ENCODE measurements at regions not wholly inside any gene's neighbourhood (a gene's known extent, or its start where the extent isn't known, plus 50 kb on each side); places are given as distances from the start of the nearest gene placed in this dataset.
"Not testable (repeated sequence)": the region's sequence is repeated elsewhere in the genome, so short reads cannot be mapped to it uniquely, and the experiment has no call there.

GRCh38 chr16:46519063-46519462, 102.1 kb downstream of the SHCBP1 start:
- no peak for DNase-seq (ENCODE audit: low spot score)

- DNase-seq (ENCODE audit: low spot score), result no peak
Measured at GRCh38 chr16:46496701-46497100, 124.5 kb downstream of the SHCBP1 start.

- no peak for DNase-seq (ENCODE audit: low spot score)
Measured at GRCh38 chr16:46482895-46483294, 138.3 kb downstream of the SHCBP1 start.

- no peak for DNase-seq (ENCODE audit: low spot score)
Measured at GRCh38 chr16:46466239-46466638, 154.9 kb downstream of the SHCBP1 start.

GRCh38 chr16:46454801-46455200, 166.4 kb downstream of the SHCBP1 start:
- not testable (repeated sequence) for DNase-seq (ENCODE audit: low spot score)

- peak; percentile 0 for DNase-seq (ENCODE audit: low spot score)
Measured at GRCh38 chr16:46428108-46429061, 192.8 kb downstream of the SHCBP1 start.

- DNase-seq (ENCODE audit: low spot score), result peak; percentile 0
Measured at GRCh38 chr16:46427340-46428107, 193.7 kb downstream of the SHCBP1 start.

- no peak for DNase-seq (ENCODE audit: low spot score)
Measured at GRCh38 chr16:46426336-46426735, 194.8 kb downstream of the SHCBP1 start.

- no peak for DNase-seq (ENCODE audit: low spot score)
Measured at GRCh38 chr16:46404028-46404427, 217.2 kb downstream of the SHCBP1 start.

GRCh38 chr16:46398559-46398958, 222.6 kb downstream of the SHCBP1 start:
- DNase-seq (ENCODE audit: low spot score), result not testable (repeated sequence)

GRCh38 chr16:46396883-46397270, 224.3 kb downstream of the SHCBP1 start:
- DNase-seq (ENCODE audit: low spot score), result not testable (repeated sequence)

- not testable (repeated sequence) for DNase-seq (ENCODE audit: low spot score)
Measured at GRCh38 chr16:46396131-46396882, 224.9 kb downstream of the SHCBP1 start.

- not testable (repeated sequence) for DNase-seq (ENCODE audit: low spot score)
Measured at GRCh38 chr16:46395391-46395921, 225.7 kb downstream of the SHCBP1 start.

GRCh38 chr16:46394963-46395362, 226.2 kb downstream of the SHCBP1 start:
- DNase-seq (ENCODE audit: low spot score), result not testable (repeated sequence)

GRCh38 chr16:46394149-46394548, 227.0 kb downstream of the SHCBP1 start:
- DNase-seq (ENCODE audit: low spot score), result not testable (repeated sequence)

- not testable (repeated sequence) for DNase-seq (ENCODE audit: low spot score)
Measured at GRCh38 chr16:46392930-46393722, 228.1 kb downstream of the SHCBP1 start.

GRCh38 chr16:46390660-46391462, 230.3 kb downstream of the SHCBP1 start:
- DNase-seq (ENCODE audit: low spot score), result not testable (repeated sequence)

- DNase-seq (ENCODE audit: low spot score), result not testable (repeated sequence)
Measured at GRCh38 chr16:46389561-46390041, 231.6 kb downstream of the SHCBP1 start.

GRCh38 chr16:46388939-46389491, 232.2 kb downstream of the SHCBP1 start:
- not testable (repeated sequence) for DNase-seq (ENCODE audit: low spot score)

GRCh38 chr16:46388354-46388753, 232.8 kb downstream of the SHCBP1 start:
- DNase-seq (ENCODE audit: low spot score), result not testable (repeated sequence)
